OCI-LY3 (cell line): ENCODE measurements at regions not wholly inside any gene's neighbourhood (a gene's known extent, or its start where the extent isn't known, plus 50 kb on each side); places are given as distances from the start of the nearest gene placed in this dataset.

Source experiments
- CTCF ChIP-seq: fragments of 200-600, 300-600 bp; sonication (generic); IDR thresholded peaks from 2 replicates; pipeline ENCODE4 v1.5.1; 2014; ENCODE audit warnings: antibody characterized with exemption, low read length, low read depth
- EZH2phosphoT487 ChIP-seq: fragments of 200-600 bp; shearing (Covaris generic); IDR thresholded peaks from 2 replicates; pipeline ENCODE4 v1.6.1; 2018; ENCODE audit warnings: antibody characterized with exemption, mixed run types, low read depth

- TF ChIP-seq EZH2phosphoT487 (no peak), CTCF (no peak)
Observed at GRCh38 chr2:8624855-8625398, 56.9 kb upstream of the ID2 start.
